GM21381 (cell line): ENCODE measurements at regions not wholly inside any gene's neighbourhood (a gene's known extent, or its start where the extent isn't known, plus 50 kb on each side); places are given as distances from the start of the nearest gene placed in this dataset.
A peak's percentile ranks its signal among the peaks of the same experiment; 100 is the strongest.
"Not testable (repeated sequence)": the region's sequence is repeated elsewhere in the genome, so short reads cannot be mapped to it uniquely, and the experiment has no call there.

Experiments used
- ATAC-seq: cut with Tn5 transposase; IDR thresholded peaks from one replicate; pipeline ENCODE4 v1.9.1; 2021; ENCODE audit warnings: mild to moderate bottlenecking, moderate library complexity; ENCODE audit not compliant: unreplicated experiment

GRCh38 chr2:111420074-111420473 is 299.4 kb downstream of the BCL2L11 start:
- ATAC-seq, result not testable (repeated sequence)

DNA sequence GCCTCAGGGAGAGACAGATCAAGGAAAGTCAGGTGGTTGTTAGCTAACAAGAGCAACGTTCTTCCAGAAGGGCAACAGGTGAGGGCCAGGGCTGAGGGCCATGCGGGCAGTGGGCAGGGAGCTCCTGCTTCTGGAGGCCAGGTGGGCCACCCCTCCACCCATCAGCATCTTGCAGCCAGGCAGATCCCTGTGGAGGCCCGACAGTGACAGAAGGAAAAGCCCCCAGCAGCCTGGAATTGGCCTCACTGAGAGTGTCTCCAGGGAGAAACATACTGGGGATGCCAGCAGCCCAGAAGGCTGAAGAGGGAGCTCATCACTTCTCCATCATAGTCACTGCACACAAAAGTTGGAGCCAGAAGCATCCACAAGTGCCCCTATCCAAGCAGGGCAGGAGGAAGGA is 300.1 kb downstream of the BCL2L11 start:
- ATAC-seq, result not testable (repeated sequence)

DNA sequence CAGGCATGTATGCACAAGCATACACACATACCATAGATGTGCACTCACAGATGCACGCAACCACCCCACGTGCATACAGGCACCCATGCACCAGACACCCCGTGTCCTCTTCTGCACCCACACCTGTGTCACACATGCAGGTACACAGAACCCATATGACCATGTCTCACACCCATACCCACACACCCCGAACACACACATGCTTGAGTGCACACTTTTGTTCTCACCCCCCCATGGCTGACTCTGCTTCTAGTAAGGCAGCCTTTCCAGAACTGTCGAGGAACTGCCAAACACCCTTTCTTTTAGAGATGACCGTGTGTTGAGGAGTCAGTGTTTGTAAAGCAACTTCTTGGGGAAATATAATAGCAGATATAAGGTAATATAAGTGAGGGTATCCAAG is 301.2 kb downstream of the BCL2L11 start:
- ATAC-seq, result not testable (repeated sequence)

DNA sequence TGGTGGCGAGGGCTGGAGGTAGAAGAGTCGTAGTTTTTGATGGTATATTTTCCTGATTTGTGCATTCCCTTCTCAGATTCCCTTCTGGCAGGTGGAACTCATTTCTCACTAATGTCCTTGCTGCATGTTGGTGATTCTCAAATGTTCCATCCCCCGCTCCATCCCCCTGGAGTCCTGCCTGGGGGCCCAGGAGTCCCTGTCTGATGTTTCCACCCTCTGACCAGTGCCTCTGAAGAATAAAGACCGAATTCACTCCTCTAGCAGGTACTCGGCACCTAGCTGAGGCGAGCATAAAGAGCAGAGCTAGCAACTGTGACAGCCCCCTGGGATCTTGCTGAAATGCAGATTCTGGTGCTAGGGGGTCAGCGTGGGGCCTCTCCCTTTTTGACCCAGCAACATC is 301.8 kb downstream of the BCL2L11 start:
- not testable (repeated sequence) for ATAC-seq

DNA sequence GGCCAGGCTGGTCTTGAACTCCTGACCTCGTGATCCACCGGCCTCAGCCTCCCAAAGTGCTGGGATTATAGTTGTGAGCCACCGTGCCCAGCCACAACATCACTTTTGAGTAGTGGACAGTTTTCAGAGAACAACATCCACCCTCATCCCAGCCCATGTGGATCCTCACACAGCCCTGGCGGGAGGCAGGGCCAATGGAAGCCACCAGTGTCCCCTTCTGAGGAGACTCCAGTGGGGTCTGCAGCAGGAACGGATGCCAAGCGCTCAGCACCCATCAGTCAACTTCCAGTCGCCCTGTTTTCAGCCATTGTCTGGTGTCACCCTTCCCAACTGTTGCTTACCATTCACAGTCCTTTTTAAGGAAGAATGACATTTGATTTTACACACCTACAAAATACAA is 302.5 kb downstream of the BCL2L11 start:
- not testable (repeated sequence) for ATAC-seq

DNA sequence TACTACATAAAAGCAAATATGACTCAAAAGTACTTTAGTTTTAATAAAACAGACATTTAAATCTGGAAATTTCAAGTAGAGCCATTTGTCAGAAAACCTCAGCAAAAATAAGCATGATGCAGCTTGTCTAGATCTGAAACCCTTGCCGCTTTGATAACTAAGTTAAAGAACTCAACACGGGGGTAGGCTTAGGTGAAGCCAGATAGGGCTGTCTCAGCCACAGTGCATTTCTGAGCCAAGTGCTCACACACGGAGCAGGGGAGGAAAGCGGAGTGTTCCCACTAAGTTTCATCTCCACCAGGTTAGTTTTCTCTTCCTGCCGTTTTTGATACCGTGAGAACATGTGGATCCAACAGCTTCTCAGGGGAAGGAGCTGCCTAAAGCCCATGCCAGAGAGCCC is 303.5 kb downstream of the BCL2L11 start:
- ATAC-seq, result not testable (repeated sequence)

GRCh38 chr2:111424851-111425309 is 304.2 kb downstream of the BCL2L11 start:
- ATAC-seq, result not testable (repeated sequence)

DNA sequence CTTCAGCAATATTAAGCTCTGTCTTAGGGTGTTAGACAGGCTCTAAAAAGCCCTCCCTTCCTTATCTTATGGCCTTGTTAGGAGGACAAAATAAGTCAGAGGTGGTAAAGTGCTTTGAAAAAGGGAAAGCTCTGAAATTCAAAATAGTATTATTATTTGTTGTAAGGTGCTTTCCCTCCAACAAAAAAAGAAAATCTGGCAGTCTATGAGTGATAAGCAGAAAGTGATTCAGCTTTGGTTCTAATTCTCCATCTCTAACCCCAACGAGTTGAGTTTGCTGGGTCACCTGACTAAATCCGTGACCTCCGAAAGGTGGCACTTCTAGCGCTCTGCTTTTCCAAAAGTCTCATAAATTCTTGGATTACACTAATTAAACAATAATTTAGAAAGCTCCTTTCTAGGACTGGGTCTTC is 305.1 kb downstream of the BCL2L11 start:
- not testable (repeated sequence) for ATAC-seq

DNA sequence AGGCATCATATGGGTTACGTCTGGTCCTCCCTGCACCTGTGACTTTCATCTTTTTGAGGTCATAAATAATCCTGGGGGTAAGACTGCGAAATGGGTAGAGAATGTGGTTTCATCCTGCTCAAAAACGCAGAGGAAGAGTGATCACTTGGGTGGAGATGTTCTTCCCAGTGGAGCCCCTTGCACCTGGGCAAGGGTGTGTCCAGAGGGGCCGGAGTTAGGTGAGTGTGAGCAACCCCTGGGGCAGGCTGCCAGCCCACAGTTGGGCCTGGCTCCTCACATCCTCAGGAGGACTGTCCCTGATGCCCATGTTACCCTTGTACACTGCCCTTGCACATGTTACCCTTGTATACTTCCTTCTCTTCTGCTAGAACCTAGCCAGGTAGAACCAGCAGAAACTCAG is 306.6 kb downstream of the BCL2L11 start:
- not testable (repeated sequence) for ATAC-seq

DNA sequence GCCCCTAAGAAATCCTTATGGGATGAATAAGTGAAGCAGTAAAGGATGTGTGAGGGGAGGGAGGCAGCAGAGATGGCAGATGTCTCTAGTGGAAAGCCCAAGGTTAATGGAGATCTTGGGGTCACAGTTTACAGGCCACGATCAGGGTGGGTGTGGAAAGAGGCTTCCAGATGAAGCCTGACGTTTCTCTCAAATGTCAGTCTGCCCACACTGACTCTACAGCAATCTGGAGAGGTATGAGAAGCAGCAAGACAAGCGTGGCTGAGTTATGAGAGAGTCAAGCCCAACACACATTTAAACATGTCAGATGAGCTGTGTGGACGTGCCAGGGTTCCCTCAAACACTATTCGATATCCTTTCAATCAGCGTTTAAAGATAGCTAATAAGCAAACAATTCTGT is 308.2 kb downstream of the BCL2L11 start:
- not testable (repeated sequence) for ATAC-seq

DNA sequence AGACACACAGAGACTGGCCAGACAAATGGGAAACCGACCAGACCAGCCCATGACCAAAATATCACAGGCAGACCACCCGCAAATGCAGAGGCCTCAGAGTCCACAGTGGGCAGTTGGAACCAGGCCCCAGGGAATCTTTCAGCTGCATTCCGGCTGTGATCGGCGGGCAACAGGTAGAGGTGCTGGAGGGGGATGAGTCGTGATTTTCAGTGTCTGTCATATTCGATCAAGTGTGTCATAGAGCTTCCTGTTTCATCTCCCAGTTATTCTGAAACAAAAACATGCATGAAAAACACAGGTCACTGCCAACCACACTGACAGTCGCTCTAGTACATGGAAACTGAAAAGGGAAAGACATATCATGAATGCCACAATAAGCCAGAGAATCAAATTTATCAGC is 308.6 kb downstream of the BCL2L11 start:
- ATAC-seq, result peak; percentile 45

GRCh38 chr2:111430817-111431661 is 310.3 kb downstream of the BCL2L11 start:
- ATAC-seq, result peak; percentile 49

- ATAC-seq, result not testable (repeated sequence)
These were observed 311.7 kb downstream of the BCL2L11 start for GRCh38 chr2:111432423-111432822.

- not testable (repeated sequence) for ATAC-seq
These were observed 312.3 kb downstream of the BCL2L11 start for GRCh38 chr2:111432916-111433499.

GRCh38 chr2:111433892-111434607 is 313.3 kb downstream of the BCL2L11 start:
- ATAC-seq, result not testable (repeated sequence)

GRCh38 chr2:111434608-111434939 is 313.9 kb downstream of the BCL2L11 start:
- ATAC-seq, result not testable (repeated sequence)

- ATAC-seq, result not testable (repeated sequence)
These were observed 315.0 kb downstream of the BCL2L11 start for GRCh38 chr2:111435553-111436310.

- peak; percentile 58 for ATAC-seq
These were observed 315.7 kb downstream of the BCL2L11 start for GRCh38 chr2:111436411-111436810.

DNA sequence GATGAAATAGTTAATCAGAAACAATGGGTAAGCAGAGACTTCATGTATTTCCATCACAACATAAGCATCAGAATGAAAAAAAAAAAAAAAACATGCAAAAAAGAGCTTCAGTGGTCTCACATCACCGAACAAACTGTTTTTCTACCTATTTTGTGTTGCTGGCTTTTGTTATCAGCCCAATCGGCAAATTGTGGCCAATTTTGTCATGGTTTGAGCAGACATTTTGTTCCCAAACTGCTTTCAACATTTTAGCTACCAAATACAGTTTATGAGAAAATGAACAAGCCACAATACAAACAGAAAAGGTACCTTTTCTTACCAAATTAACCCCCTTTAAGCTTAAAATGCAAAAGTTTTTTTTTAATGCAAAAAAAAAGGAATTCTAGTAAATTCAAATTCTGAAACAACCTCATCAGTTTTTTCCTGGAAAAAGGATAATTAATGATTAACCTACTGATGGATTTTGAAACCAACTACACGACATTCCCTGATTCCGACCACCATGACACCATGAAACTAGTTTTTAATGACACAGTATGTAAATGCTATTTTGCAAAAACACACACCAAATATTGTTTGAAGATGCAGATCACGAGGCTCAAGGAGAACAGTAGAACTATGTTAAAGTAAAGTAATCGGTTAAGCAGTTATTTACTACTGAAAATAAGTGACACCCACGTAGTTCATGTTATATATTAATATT is 316.7 kb downstream of the BCL2L11 start:
- ATAC-seq, result not testable (repeated sequence)

- ATAC-seq, result not testable (repeated sequence)
These were observed 317.4 kb downstream of the BCL2L11 start for GRCh38 chr2:111438161-111438560.
